ENCODE measurements at regions not wholly inside any gene's neighbourhood (a gene's known extent, or its start where the extent isn't known, plus 50 kb on each side); places are given as distances from the start of the nearest gene placed in this dataset.

- no peak for DNase-seq (ENCODE audit: low spot score)
- ATAC-seq (ENCODE audit: low FRiP score) = no peak
- TF ChIP-seq, protein P1, sequence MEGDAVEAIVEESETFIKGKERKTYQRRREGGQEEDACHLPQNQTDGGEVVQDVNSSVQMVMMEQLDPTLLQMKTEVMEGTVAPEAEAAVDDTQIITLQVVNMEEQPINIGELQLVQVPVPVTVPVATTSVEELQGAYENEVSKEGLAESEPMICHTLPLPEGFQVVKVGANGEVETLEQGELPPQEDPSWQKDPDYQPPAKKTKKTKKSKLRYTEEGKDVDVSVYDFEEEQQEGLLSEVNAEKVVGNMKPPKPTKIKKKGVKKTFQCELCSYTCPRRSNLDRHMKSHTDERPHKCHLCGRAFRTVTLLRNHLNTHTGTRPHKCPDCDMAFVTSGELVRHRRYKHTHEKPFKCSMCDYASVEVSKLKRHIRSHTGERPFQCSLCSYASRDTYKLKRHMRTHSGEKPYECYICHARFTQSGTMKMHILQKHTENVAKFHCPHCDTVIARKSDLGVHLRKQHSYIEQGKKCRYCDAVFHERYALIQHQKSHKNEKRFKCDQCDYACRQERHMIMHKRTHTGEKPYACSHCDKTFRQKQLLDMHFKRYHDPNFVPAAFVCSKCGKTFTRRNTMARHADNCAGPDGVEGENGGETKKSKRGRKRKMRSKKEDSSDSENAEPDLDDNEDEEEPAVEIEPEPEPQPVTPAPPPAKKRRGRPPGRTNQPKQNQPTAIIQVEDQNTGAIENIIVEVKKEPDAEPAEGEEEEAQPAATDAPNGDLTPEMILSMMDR (IDR thresholded peaks at IDR 0.05) = no peak
Observed at GRCh38 chr3:82676356-82677026, 915.0 kb upstream of the GBE1 start.

- TF ChIP-seq, protein P1 (IDR thresholded peaks at IDR 0.05) = no peak
- no peak for DNase-seq (ENCODE audit: low spot score)
- no peak for ATAC-seq (ENCODE audit: low FRiP score)
Observed at GRCh38 chr3:82672966-82673365, 911.5 kb upstream of the GBE1 start.

DNA sequence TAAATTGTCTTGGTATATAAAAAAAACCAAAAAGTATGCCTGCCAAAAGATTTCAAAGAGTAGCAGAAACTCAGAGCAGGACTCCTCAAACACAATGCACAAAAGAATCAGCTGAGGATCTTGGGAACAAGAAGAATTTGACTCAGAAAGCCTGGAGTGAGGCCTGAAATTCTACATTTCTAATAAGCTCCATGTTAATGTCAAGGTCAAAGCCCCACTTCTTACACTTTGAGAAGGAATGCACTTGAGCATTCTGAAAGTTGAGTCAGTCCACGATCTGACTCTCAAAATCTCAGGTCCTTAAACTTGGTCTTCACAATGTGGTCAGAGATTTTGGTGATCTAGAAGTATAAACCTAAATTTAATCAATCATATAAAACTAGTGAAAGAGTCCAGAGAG, 910.0 kb upstream of the GBE1 start:
- no peak for ATAC-seq (ENCODE audit: low FRiP score)
- DNase-seq (ENCODE audit: low spot score) = no peak
- TF ChIP-seq, protein P1 (IDR thresholded peaks at IDR 0.05) = no peak

DNA sequence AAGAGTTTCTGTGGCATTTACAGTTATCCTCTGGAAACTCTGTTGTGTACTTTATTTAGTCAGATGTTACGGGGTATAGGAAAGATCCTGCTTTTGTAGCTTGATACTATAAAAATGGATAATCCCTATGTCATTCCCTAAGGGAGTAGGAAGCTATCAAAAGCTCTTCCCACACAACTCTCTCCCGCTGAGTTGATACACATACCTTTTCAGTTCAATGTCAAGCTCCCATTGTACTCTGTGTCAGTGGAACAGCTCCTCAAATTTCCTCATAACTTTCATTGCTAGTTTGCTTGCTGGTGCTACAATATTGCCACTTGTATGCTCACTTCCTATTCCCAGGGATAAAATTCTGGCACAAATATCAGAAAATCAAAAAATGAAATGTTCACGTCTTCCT, 893.3 kb upstream of the GBE1 start:
- no peak for DNase-seq (ENCODE audit: low spot score)
- TF ChIP-seq, protein P1 (IDR thresholded peaks at IDR 0.05) = no peak
- no peak for ATAC-seq (ENCODE audit: low FRiP score)

DNA sequence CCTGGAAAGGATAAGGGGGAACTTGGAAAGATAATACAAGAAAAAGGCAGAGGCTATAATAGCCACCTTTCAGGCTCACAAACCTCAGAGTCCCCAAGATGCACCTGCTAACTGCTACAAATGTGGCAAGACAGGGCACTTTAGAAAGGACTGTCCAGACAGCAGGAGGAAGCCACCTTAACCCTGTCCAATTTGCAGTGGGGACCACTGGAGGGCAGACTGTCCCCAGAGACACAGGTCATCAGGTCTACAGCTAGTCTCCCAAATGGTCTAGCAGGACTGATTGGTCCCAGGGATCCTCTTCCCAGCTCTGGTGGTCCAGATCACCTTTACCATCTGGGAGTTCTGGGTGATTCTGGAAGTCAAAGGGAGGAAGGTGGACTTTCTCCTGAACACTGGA, 882.5 kb upstream of the GBE1 start:
- no peak for ATAC-seq (ENCODE audit: low FRiP score)
- DNase-seq (ENCODE audit: low spot score) = no peak
- TF ChIP-seq, protein P1 (IDR thresholded peaks at IDR 0.05) = no peak

- TF ChIP-seq, protein P1 (IDR thresholded peaks at IDR 0.05) = no peak
- DNase-seq (ENCODE audit: low spot score) (no peak), ATAC-seq (ENCODE audit: low FRiP score) (no peak)
Observed at GRCh38 chr3:82641701-82642100, 880.3 kb upstream of the GBE1 start.

- DNase-seq (ENCODE audit: low spot score) (no peak), ATAC-seq (ENCODE audit: low FRiP score) (no peak)
- TF ChIP-seq, protein P1 (IDR thresholded peaks at IDR 0.05) = no peak
Observed at GRCh38 chr3:82640254-82640653, 878.8 kb upstream of the GBE1 start.
